ENCODE measurements at regions not wholly inside any gene's neighbourhood (a gene's known extent, or its start where the extent isn't known, plus 50 kb on each side); places are given as distances from the start of the nearest gene placed in this dataset.
"Not testable (repeated sequence)": the region's sequence is repeated elsewhere in the genome, so short reads cannot be mapped to it uniquely, and the experiment has no call there.

- TF ChIP-seq CTCF (IDR thresholded peaks at IDR 0.05; ENCODE audit: insufficient read depth, low read length); POLR2AphosphoS5 (IDR thresholded peaks at IDR 0.05; ENCODE audit: low read depth): not testable (repeated sequence)
Measured at GRCh38 chr21:6093419-6093818, 4428.0 kb upstream of the TPTE start.
